Central memory CD4-positive, alpha-beta T cell (primary cell): ENCODE measurements at regions not wholly inside any gene's neighbourhood (a gene's known extent, or its start where the extent isn't known, plus 50 kb on each side); places are given as distances from the start of the nearest gene placed in this dataset.

Experiments
- DNase-seq: peaks from one replicate; pipeline ENCODE4 v3.0.0; 2022

DNA sequence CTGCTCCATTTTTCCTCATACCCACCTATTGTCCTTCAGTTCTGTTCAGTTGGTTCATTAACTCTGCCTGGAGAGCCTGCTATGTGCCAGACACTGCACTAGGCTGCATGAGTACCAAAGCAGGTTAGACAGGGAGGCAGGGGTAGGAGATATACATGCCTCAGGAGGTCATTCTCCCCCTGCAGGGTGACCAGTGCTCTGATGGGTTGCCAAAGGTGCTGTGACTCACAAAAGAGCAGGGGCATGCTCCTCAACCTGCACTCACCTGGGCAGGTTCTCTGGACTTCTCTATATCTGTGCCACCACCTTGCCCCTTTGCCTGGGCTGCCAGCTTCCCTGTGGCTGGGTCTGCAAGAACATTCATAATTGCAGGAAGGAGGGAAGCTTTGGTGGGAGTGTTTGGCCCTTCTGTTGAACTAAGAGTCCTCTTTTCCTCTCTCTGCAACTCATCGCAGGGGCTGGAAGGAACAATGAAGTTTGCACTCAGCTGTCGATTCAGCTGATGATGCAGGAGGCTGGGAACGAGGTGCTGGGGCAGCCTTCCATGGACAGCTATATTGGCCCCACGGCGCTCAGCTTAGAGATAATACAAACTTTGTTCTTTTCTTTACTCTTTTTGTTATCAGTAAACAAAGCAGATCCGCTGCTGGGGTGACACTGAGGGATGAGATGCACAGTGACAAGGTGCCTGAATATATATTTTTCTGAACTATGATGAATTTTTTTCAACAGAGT is 356.4 kb upstream of the PLXNA2 start:
- no peak for DNase-seq

DNA sequence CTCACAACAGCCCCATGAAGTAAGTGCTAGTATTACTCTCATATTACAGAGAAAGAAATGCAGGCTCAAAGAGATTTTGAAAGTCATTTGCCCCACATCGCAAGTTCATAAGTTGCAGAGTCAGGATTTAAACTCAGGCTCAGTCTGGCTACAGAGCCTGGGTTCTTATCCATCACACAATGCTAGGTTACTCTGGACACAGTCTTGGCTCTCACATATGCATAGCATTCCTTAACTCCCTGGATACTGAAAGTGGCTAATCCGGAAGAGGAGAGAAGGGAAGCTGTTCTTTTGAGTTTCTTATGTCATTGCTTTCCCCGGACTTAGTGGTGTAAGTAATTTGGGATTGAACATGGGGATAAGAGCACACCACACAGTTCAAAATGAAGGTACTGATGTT is 357.4 kb upstream of the PLXNA2 start:
- DNase-seq, result no peak

DNA sequence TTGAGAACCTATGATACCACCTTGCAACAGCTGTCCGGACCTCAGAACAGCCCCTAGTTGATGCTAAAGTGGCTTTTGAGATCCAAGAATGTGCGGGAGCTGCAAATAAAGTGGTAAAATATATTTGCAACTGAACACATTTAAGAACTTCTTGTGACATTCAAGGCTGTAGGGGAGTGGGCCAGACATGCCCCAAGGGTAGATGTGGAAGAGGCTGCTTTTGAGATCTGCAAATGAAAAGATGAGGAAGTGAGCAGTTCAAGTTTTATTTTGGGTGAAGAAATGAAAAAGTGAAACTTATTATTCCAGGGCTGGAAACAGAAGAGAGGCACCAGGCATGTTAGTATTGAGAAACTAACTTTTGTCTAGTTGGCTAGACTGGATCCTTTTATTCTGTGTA is 359.5 kb upstream of the PLXNA2 start:
- DNase-seq, result no peak

DNA sequence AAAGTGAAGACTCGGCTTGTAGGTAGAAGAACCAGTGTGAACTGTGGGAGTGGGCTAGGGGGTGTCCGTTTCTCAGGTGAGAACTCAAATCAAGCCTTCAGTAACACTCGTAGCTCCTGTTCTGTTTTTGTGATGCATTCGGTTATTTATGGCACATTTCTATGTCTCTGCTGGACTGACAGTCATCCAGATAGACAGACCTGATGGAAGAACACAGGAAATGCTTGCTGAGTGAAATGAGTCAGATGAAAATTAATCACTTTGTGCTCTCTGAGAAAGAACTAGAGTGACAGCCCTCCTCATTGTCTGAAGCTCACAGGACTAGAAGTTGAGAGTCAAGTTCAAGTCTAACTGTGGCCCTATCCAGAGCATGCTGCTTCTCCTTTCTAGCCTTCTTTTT is 360.1 kb upstream of the PLXNA2 start:
- no peak for DNase-seq

DNA sequence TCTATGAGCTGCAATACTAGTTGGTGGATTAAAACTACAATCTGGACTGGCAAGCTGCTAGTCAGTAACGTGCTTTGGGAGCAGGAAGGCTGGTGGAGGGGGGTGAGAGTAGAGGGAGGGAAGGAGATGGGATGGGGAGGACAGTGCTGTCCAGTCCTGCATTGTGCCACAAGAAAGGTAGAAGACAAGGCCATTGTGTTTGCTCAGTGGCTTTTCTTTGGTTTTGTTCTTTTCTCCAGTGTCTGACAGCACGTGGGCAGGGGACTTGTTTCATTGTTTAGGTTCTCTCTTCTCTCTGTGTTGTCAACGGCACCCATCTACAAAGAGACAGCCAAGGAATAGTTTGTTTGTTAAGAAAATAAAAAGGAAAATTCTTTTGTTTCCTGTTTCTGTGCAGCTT is 362.8 kb upstream of the PLXNA2 start:
- no peak for DNase-seq

DNA sequence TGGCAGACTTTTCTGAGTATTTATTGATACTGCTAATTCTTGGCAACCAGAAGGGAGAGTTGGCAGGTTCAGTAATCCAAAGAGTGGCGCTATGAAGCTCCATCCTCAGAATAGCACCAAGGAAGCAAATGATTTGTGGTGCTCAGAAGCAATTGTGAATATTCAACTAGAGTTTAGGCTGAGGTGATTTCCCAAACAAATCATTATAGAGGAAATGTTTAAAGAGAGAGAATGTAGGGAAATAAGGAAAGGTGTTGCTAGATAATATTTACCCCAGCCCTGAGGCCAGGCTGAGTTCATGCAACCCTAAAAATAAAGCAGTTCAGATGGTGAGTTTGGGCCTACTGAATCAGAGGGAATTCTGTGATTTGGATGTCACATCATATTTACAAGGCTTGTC is 363.4 kb upstream of the PLXNA2 start:
- no peak for DNase-seq

DNA sequence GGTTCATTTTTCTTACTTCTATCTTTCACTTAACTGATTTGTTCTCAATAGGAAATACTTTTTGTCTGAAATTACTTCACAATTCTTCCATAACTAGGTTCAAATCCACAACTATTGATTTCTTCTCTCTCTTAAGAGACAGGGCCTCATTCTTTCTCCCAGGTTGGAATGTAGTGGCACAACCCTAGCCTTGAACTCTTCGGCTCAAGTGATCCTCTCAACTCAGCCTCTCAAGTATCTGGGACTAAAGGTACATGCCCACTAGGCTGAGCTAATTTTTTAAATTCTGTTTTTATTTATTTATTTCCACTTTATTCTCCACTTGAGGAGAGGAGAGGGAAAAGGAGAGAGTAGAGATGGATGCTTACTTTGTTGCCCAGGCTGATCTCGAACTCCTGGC is 370.4 kb upstream of the PLXNA2 start:
- no peak for DNase-seq

DNA sequence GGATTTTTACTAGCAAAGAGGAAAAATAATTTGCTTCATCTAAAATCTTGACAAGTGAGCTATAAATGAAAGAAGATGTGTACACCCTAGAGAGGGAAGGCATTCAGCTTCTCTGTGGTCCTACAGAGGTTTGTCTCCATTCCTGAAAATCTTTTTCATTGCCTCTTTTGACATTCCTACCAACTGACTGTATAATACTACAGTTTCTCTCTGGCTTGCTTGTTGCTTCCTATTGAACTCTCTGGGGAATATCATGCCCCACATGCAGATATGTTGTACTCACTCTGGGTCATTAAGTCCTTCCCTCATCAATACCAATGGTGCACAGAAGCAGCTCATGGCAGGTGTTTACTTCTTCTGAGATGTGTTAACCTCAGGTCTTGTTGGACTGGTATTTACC is 371.2 kb upstream of the PLXNA2 start:
- DNase-seq, result no peak

DNA sequence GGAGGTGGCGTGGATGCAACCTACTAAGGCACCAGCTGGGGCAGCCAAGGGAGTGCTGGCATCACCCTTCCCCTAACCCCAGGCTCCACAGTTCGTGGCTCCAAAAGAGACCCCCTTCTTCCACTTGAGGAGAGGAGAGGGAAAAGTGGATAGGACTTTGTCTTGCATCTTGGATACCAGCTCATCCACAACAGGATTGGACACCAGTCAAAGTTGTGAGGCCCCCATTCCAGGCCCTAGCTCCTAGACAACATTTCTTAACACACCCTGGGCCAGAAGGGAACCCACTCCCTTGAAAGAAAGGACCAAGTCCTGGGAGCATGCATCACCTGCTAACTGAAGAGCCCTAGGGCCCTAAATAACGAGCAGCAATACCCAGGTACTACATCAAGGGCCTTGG is 372.6 kb upstream of the PLXNA2 start:
- DNase-seq, result no peak

DNA sequence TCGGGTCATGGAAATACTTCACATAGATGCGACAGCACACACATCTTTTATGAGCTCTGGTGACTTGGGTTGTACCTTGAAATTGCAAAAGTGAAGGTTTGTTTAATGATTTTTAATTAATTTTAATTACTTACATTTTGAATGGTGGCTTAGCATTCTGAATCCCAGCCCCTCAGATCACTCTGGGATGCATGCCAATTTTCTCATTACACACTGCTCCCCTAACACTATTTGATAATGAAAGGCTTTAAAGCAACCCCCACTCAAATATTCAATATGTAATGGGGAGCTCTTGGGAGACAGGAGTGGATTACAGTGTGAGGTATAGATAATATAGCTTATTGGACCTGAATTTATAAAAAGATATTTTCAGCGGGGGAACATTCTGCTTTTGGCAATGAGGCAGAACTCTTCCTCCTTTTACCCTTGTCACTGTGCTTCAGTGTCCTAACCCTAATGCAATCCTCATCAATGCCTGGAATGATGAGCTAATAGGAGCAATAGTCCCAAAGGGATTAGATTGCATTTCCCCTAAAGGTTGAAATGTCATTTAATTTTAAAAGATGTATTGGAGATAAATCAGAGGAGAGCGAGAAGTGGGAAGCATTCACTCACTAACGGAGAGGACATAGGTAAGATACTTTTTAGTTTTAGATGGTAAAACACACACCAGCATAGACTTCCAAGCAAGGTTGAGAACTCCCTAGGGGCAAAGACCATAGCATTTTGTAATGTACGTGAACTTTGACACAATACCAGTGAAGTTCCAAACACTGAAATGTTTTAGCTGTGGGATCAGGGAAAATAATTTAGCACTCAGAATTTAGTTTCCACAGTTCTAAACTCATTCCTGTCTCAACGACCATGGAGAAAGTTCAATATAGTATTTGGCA is 384.1 kb upstream of the PLXNA2 start:
- DNase-seq, result no peak

DNA sequence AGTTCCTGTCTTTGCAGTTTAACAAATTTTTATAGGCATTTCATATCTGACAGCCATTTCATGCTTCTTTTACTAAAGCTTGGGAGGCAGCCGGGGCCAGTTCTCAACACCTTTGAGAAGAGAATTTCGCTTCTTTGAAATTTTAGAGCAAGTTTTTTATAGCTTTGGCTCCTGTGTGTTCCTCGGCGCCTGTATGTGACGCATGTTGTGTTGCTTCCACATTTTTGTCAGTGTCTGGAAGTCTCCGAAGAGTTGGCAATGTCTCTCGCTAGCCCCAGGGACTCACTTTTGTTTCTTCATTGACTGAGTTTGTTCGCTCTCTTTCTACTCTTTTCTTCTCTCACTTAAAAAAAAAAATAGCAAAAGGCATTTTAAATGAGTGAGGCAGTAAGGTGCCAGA is 386.9 kb upstream of the PLXNA2 start:
- no peak for DNase-seq

DNA sequence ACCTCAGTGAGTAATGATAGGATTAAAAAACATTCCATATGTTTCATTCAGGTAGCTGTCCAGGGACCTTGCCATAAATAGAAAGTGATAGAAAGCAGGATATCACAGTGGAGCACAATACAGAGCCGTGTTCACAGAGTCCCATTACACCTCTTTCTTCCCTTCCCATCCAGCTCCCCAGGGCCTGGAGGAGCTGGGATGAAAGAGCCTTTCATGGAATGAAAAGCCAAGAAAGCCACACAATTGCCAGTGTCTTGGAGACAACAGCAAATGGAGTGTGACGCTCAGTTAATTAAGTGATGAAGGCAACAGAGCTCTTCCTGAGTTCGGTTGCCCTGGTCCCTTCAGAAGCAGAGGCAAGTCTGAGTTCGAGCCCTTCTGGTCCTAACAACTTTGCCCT is 387.3 kb upstream of the PLXNA2 start:
- no peak for DNase-seq

DNA sequence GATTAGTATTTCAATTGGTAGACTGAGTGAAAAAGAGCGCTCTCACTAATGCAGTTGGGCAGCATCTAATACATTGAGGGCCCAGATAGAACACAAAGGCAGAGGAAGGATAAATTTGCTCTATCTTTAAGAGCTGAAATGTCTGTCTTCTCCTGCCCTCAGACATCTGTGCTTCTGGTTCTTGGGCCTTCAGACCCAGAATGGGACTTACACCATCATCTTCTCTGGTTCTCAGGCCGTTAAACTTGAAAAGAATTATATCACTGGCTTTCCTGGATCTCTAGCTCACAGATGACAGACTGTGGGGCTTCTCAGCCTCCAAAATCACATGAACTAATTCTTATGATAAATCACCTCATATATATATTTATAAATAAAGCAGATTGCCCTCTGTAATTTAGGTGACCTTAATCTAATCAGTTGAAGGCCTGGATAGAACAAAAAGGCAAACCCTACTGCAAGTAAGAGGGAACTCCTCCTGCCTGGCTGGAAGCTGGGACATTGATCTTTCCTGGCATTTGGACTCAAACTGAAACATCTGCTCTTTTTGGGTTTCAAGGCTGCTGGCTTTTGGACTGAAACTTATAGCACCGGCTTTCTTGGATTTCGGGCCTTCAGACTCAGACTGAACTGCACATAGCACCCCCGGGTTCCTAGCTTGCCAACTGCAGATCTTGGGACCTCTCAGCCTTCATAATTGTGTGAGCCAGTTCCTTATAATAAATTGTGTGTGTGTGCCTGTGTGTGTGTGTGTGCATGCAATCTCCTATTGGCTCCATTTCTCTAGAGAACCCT is 390.4 kb upstream of the PLXNA2 start:
- no peak for DNase-seq

DNA sequence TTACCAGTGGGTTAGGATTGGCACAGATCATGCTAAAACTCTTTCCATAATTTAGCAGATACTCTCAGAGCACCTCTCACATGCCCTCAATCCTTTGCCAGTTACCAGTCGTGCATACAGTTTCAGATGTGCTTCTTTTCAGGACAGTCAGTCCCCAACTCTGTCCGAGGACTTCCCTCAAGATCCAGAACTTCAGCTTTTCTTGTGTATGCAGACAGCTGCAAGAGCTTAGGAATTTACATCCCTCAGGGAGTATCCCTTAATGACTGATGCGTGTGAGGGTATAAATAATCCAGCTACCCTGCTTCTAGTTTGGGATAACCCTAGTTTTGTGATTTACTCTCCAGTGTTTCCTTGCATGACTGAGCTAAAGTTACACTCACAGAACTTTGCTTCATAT is 393.0 kb upstream of the PLXNA2 start:
- DNase-seq, result no peak

DNA sequence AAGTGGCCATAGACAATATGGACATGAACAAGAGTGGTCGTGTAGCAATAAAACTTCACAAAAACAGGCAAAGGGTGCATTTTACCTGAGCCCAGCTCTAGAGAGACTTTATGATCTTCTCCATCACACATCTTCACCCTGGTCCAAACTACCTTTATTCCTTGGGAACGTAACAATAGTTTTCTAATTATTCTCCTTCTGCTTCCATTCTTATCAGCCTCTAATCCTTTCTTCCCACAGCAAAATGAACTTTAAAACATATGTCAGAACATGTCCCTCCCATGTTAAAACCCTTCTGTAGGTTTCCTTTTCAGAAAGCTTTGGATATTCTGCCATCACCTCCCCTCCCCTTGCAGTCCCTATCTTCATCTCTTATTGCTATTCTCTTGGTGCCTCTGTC is 395.2 kb upstream of the PLXNA2 start:
- DNase-seq, result no peak

DNA sequence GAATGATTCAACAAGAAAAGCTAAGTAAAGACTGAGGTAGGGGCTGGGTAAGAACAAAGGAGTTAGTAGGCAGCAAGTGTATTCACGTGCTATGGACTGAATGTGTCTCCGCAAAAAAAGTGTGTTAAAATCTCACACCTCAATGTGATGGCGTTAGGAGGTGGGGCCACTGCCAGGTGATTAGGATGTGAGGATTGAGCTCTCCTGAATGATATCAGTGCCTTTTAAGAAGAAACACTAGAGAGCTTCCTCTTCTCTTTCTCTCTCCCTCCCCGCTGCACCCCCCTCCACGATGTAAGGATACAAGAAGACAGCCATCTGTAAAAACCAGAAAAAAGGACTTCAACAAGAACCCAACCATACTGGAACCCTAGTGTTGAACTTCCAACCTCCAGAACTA is 396.1 kb upstream of the PLXNA2 start:
- no peak for DNase-seq

DNA sequence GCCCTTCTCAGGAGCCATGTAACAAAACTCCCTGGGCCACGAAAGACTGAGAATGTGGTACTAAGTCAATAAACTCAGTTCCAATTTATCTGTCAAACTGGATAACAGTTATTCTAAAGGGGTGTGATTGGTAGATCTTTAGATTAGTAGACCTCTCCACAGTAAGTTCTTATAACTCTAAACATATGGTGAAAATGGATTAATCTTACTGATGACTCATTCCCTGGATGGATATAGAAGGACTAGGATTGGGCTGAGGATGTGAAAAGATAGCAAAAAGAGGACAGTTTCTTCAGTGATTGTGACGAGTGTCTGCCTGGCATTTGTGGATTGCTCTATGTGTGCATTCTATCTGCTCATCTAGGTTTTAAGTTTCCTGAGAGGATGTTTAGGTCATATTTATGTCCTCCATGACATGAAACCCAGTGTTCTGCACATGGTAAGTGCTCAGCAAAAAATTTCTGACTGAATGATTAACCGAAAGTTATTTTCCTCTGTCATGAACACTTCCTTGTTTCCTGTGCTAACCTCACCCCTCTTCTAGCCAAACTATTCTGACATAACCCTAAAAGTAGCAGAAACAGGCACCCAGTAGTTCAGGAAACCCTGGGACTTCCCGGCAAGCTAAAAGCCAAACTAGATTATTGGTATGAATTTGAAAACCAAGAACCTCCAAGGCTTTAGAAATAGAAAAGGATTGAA is 397.5 kb upstream of the PLXNA2 start:
- no peak for DNase-seq

DNA sequence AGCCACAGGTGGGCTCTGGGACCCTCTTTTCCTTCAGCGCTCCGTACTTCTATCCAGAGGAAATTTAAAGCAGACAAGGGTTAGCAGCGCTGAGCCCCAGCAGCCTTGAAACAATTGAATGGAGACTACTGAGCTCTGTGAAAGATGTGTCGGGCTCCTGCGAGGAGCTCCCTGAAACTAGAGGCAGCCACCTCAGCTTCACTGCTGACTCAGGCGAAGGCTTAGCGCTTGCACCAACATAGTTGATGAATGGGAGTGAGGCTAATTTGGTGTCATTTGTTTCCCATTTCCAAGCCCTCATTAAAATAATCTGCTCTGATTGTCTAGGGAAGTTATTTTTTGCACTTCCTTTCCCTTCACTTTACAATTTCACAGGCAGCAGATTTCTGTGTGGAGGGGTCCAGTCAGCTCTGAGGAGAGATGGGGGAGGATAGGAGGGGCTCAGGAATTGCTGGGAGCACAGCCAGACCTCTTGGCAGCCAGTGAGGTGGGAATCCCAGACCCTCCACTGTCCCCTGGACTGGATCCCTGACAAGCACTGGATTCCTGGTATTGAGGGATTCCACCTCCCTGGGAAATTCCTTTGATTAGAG is 398.9 kb upstream of the PLXNA2 start:
- DNase-seq, result no peak

DNA sequence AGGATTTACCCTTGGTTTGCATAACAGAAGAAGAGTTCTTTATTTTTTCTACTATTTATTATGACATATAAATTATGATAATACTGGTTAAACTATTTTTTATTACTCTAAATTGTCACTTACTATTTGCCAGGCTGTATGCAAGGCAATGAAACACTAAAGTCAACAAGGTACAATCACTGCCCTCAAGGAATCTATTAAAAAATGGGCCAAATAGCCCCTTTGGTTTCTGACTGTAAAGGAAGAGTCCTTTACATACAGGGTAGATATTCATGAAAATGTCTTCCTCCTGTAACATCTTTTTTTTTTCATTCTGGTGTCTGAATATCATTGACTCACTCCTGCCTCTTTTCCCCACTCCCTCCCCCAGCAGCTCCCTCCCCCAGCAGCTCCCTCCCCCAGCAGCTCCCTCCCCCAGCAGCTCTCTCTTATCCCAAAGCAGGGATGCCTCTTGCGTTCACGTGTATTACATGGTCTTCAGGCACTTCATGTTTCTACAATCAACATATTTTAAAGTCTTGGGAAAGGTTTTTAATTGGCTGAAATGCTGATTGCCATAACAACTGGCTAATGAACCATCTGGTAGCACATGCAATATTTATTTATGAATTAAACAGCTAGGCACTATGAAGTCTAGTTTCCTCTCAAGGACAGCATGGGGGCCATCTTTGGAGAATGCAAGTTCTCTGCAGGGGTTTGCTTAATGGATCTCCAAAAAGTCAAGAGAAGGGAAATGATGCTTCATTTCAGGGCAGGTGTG is 400.4 kb upstream of the PLXNA2 start:
- no peak for DNase-seq

DNA sequence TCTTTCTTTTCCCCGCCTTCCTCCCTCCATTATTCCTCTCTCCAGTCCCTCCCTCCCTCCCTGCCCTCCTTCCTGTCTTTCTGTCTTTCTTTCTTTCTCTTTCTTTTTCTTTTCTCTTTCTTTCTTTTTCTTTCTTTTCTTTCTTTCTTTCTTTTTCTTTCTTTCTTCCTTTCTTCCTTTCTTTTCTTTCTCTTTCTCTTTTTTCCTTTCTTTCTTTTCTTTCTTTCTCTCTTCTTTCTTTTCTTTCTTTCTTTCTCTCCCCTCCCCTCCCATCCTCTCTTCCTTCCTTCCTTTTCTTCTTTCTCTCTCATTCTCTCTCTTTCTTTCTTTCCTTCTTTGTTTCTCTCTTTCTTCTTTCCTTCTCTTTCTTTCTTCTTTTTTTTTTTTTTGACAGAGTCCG is 402.2 kb upstream of the PLXNA2 start:
- no peak for DNase-seq

DNA sequence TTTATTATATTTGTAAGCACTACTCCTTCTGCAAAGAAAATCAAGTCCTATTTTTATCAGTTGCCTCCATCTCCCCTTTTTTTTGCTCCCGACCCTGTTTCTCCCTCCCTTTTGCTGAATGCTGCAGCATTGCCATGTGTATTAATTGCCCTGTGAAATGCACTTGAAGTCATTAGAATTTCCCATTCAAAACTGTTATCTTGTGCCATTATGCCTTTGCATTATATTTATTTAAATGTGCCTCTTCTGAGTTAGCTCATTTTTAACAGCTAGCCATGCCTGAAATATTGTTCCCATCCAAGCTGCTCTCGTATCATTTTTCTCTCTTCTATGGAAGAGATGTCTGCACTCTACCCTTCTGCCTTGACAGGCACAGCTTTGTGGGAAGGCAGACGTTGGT is 404.0 kb upstream of the PLXNA2 start:
- no peak for DNase-seq
